HEK293 (cell line): ENCODE measurements at regions not wholly inside any gene's neighbourhood (a gene's known extent, or its start where the extent isn't known, plus 50 kb on each side); places are given as distances from the start of the nearest gene placed in this dataset.

Source experiments
- CTCF ChIP-seq: fragments of 450-650 bp; formaldehyde crosslinking; IDR thresholded peaks from 2 replicates; pipeline ENCODE4 v1.5.1; 2016; ENCODE audit warnings: missing biosample characterization, missing genetic modification characterization
- HOXA7 ChIP-seq: sonication (generic); formaldehyde crosslinking; IDR thresholded peaks from 2 replicates; pipeline ENCODE4 v1.8.1; 2022; ENCODE audit warnings: missing genetic modification reagents, borderline replicate concordance
- MEIS1 ChIP-seq: sonication (generic); formaldehyde crosslinking; IDR thresholded peaks from 2 replicates; pipeline ENCODE4 v1.8.1; 2022; ENCODE audit warnings: missing genetic modification reagents, mild to moderate bottlenecking, borderline replicate concordance
- PATZ1 ChIP-seq: fragments of 450-650 bp; formaldehyde crosslinking; IDR thresholded peaks from 2 replicates; pipeline ENCODE4 v1.5.1; 2016; ENCODE audit warnings: missing biosample characterization, missing genetic modification characterization
- ZNF335 ChIP-seq: fragments of 450-650 bp; formaldehyde crosslinking; conservative IDR thresholded peaks from 2 replicates; pipeline ENCODE4 v1.5.1; 2016; ENCODE audit warnings: missing biosample characterization, missing genetic modification characterization
- ZNF549 ChIP-seq: fragments of 450-650 bp; IDR thresholded peaks from 2 replicates; pipeline ENCODE4 v1.5.1; 2018; ENCODE audit warnings: missing biosample characterization, missing genetic modification characterization, mild to moderate bottlenecking, inconsistent platforms, moderate library complexity
- ZSCAN18 ChIP-seq: fragments of 450-650 bp; formaldehyde crosslinking; IDR thresholded peaks from 2 replicates; pipeline ENCODE4 v1.5.1; 2016; ENCODE audit warnings: missing biosample characterization, missing genetic modification characterization

GRCh38 chr3:117495620-117496019, 786.0 kb downstream of the TUSC7 start:
- TF ChIP-seq PATZ1 (tag by site-specific recombination) (no peak), ZNF335 (tag by site-specific recombination) (no peak), HOXA7 (CRISPR knock-in tag) (no peak), CTCF (no peak), MEIS1 (CRISPR knock-in tag) (no peak), ZNF549 (no peak), ZSCAN18 (tag by site-specific recombination) (no peak)
